GM19240 (cell line): ENCODE measurements at regions not wholly inside any gene's neighbourhood (a gene's known extent, or its start where the extent isn't known, plus 50 kb on each side); places are given as distances from the start of the nearest gene placed in this dataset.

Experiments
- DNase-seq: peaks from one replicate; pipeline ENCODE4 v3.0.0; 2011; ENCODE audit warnings: low spot score; ENCODE audit not compliant: insufficient read length

GRCh38 chr10:24008164-24009091 lies 200.5 kb upstream of the KIAA1217 start:
- DNase-seq, result no peak

- no peak for DNase-seq
Observed at GRCh38 chr10:24009115-24009514, 199.8 kb upstream of the KIAA1217 start.

GRCh38 chr10:24009736-24010135 lies 199.2 kb upstream of the KIAA1217 start:
- no peak for DNase-seq

GRCh38 chr10:24010436-24010970 lies 198.4 kb upstream of the KIAA1217 start:
- no peak for DNase-seq

- no peak for DNase-seq
Observed at GRCh38 chr10:24012249-24012803, 196.6 kb upstream of the KIAA1217 start.

- no peak for DNase-seq
Observed at GRCh38 chr10:24027107-24027506, 181.8 kb upstream of the KIAA1217 start.

GRCh38 chr10:24034571-24034970 lies 174.4 kb upstream of the KIAA1217 start:
- no peak for DNase-seq

- DNase-seq, result no peak
Observed at GRCh38 chr10:24035761-24036160, 173.2 kb upstream of the KIAA1217 start.

GRCh38 chr10:24039315-24039714 lies 169.6 kb upstream of the KIAA1217 start:
- no peak for DNase-seq

GRCh38 chr10:24039897-24040296 lies 169.0 kb upstream of the KIAA1217 start:
- DNase-seq, result no peak

GRCh38 chr10:24041034-24041433 lies 167.9 kb upstream of the KIAA1217 start:
- DNase-seq, result no peak

- DNase-seq, result no peak
Observed at GRCh38 chr10:24041834-24042233, 167.1 kb upstream of the KIAA1217 start.

GRCh38 chr10:24042884-24043283 lies 166.1 kb upstream of the KIAA1217 start:
- DNase-seq, result no peak

GRCh38 chr10:24046060-24046459 lies 162.9 kb upstream of the KIAA1217 start:
- DNase-seq, result no peak

- DNase-seq, result no peak
Observed at GRCh38 chr10:24047176-24047575, 161.8 kb upstream of the KIAA1217 start.

GRCh38 chr10:24054421-24054820 lies 154.5 kb upstream of the KIAA1217 start:
- DNase-seq, result no peak

GRCh38 chr10:24080207-24080606 lies 128.7 kb upstream of the KIAA1217 start:
- no peak for DNase-seq

GRCh38 chr10:24086296-24087086 lies 122.4 kb upstream of the KIAA1217 start:
- no peak for DNase-seq

- DNase-seq, result no peak
Observed at GRCh38 chr10:24091256-24091655, 117.7 kb upstream of the KIAA1217 start.

GRCh38 chr10:24096281-24096680 lies 112.7 kb upstream of the KIAA1217 start:
- DNase-seq, result no peak

GRCh38 chr10:24097751-24098207 lies 111.2 kb upstream of the KIAA1217 start:
- no peak for DNase-seq

GRCh38 chr10:24104895-24105294 lies 104.0 kb upstream of the KIAA1217 start:
- no peak for DNase-seq
